Upper lobe of left lung (tissue), 4 donors: ENCODE measurements at regions not wholly inside any gene's neighbourhood (a gene's known extent, or its start where the extent isn't known, plus 50 kb on each side); places are given as distances from the start of the nearest gene placed in this dataset.

Experiments used
- CTCF ChIP-seq, 6 experiments: fragments of 450-650 bp in 4 of 6; fragments of 200-600 bp in 2 of 6; sonication (generic) in 2 of 6; IDR thresholded peaks; one replicate each; pipeline ENCODE4 v1.5.1; 2016 to 2019; ENCODE audit warnings: antibody characterized with exemption in 6 of 6
- EP300 ChIP-seq, 4 donors: sonication (generic); formaldehyde crosslinking; IDR thresholded peaks; one replicate each; pipeline ENCODE4 v1.5.1; 2017; ENCODE audit warnings: antibody characterized with exemption in 4 of 4, control low read depth in 2 of 4
- POLR2A ChIP-seq, 4 donors: fragments of 450-650 bp; IDR thresholded peaks; one replicate each; pipeline ENCODE4 v1.5.1; 2016 to 2017; ENCODE audit warnings: antibody characterized with exemption in 4 of 4, mild to moderate bottlenecking in 2 of 4
- POLR2AphosphoS5 ChIP-seq, 2 donors: sonication (generic); formaldehyde crosslinking; IDR thresholded peaks; one replicate each; pipeline ENCODE4 v1.5.1; 2017; ENCODE audit warnings: antibody characterized with exemption in 2 of 2

DNA sequence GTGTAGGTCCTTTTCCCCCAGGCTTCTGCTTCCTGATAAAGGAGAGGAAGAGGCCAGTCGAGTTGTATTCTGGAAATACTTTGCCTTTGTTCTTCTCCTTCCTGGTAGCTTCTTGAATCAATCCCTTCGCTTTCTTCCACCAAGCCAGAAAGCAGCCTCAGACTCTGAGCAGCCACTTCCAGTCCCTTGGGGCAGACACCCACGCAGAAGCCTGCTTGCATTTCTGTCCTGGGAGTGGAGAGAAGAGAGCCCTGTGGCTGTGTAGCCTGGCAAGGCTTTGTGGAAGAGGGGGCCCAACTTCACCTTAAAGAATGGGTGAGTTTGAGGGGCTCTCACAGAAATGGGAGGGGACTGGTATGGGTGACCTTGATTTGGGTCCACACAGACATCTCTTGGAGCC lies 211.0 kb upstream of the SSTR4 start:
- TF ChIP-seq POLR2A (IDR thresholded peaks at IDR 0.05) (no peak), CTCF (IDR thresholded peaks at IDR 0.05) (no peak), POLR2AphosphoS5 (IDR thresholded peaks at IDR 0.05) (no peak), EP300 (IDR thresholded peaks at IDR 0.05) (no peak)
